ENCODE measurements at regions not wholly inside any gene's neighbourhood (a gene's known extent, or its start where the extent isn't known, plus 50 kb on each side); places are given as distances from the start of the nearest gene placed in this dataset.

DNA sequence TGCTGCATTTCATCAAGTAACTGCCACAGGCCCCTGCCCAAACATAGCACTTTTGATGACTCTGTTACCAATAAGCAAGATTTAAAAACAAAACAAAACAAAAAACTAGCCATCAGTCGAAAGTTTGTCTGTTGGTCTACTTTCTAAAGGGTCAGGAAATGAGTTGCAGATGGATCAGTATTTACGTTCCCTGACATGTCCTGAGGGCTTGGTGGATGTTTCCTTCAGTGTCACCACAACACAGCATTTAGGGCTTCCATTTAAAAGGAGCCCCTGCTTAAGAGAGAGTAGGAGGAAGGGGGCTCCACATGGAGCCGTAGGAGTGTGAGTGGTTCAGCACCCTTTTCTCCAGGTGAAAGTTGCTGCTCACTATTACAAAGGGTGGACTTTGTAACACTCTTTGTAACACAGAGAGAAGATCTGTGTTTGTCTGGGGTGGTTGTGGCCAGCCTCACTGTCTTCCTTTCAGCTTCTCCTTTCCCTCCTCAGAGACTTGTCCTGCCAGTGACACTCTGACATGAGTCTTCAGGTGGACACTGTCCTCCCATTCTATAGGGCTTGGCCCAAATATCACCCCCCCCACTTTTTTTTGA lies 167.5 kb upstream of the PDE5A start:
- Histone ChIP-seq H3K4me2 (ENCODE audit: insufficient read depth, low read length, poor library complexity, severe bottlenecking) (no peak overlapping the region), H2BK12ac (ENCODE audit: low read length) (no peak overlapping the region), H3K18ac (ENCODE audit: low read length) (no peak overlapping the region), H3K4me1 (ENCODE audit: control insufficient read depth in 2 of 2, insufficient read depth in 1 of 2, low read depth in 1 of 2, low read length in 2 of 2) (no peaks in the 10 kb centered on the region), H3K4ac (ENCODE audit: low read length) (no peak overlapping the region), H4K8ac (ENCODE audit: low read depth, low read length) (no peak overlapping the region), H2AFZ (ENCODE audit: low read length) (no peak overlapping the region), H3K27me3 (ENCODE audit: control insufficient read depth in 3 of 3, insufficient read depth in 3 of 3, low read depth in 1 of 3, low read length in 3 of 3) (no peaks in the 10 kb centered on the region), H2BK15ac (ENCODE audit: low read length) (no peak overlapping the region), H3K36me3 (replicated peaks in 1 of 2; ENCODE audit: control insufficient read depth in 2 of 2, insufficient read depth in 2 of 2, low read length in 2 of 2) (no peaks in the 10 kb centered on the region), H3K79me1 (ENCODE audit: low read depth, low read length) (no peaks in the 10 kb centered on the region), H2BK5ac (ENCODE audit: low read length) (no peak overlapping the region), H2BK120ac (ENCODE audit: low read depth, low read length) (no peak overlapping the region), H3K4me3 (ENCODE audit: low read length in 2 of 2) (no peak overlapping the region), H2AK5ac (ENCODE audit: low read depth, low read length) (no peak overlapping the region), H4K91ac (ENCODE audit: low read depth, low read length, poor library complexity) (no peak overlapping the region), H3K9me3 (replicated peaks in 1 of 2; ENCODE audit: control insufficient read depth in 2 of 2, insufficient read depth in 1 of 2, low read depth in 1 of 2, low read length in 2 of 2) (no peaks in the 10 kb centered on the region), H3K23ac (ENCODE audit: low read depth, low read length, poor library complexity) (no peak overlapping the region), H3K27ac (replicated peaks; ENCODE audit: low read length) (no peak overlapping the region), H3K9ac (ENCODE audit: low read depth, low read length, poor library complexity) (no peak overlapping the region), H3K14ac (ENCODE audit: low read length) (peak overlapping the region; percentile 2)
- no CpG with 5 or more reads among the region's 3 CpGs for WGBS, 2 donors (ENCODE audit: extremely low coverage in 2 of 2, insufficient read length in 2 of 2, insufficient replicate concordance in 1 of 2)
- DNase-seq (ENCODE audit: low spot score): no peak

DNA sequence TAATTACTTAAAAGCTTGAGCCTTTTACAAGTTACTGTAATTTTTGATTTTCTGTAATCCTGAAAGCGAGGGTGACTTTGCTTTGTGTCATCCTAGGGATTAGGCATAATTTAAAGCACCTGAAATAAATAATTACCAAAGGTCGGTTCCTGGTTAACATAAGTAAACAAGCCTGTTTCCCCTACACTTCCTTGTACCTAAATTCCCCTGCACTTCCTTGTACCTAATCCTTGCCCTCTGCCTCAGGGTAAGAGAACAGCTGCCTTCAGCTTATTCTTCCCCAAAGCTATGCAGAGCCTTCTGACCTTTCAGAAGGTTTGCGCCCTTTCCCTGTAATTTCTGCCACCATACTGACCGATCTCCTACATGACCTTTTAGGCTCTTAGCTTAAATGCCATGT lies 166.1 kb upstream of the PDE5A start:
- no peak overlapping the region for H2AFZ ChIP-seq (ENCODE audit: low read length)
- no peak for DNase-seq (ENCODE audit: low spot score)
- H3K9me3 ChIP-seq (replicated peaks in 1 of 2; ENCODE audit: control insufficient read depth in 2 of 2, insufficient read depth in 1 of 2, low read depth in 1 of 2, low read length in 2 of 2): no peaks in the 10 kb centered on the region
- no peak overlapping the region for H2AK5ac ChIP-seq (ENCODE audit: low read depth, low read length)
- no peak overlapping the region for H2BK12ac ChIP-seq (ENCODE audit: low read length)
- H3K79me1 ChIP-seq (ENCODE audit: low read depth, low read length): no peaks in the 10 kb centered on the region
- no peak overlapping the region for H3K4ac ChIP-seq (ENCODE audit: low read length)
- no peak overlapping the region for H3K23ac ChIP-seq (ENCODE audit: low read depth, low read length, poor library complexity)
- no peak overlapping the region for H3K4me3 ChIP-seq (ENCODE audit: low read length in 2 of 2)
- no peak overlapping the region for H2BK15ac ChIP-seq (ENCODE audit: low read length)
- H3K36me3 ChIP-seq (replicated peaks in 1 of 2; ENCODE audit: control insufficient read depth in 2 of 2, insufficient read depth in 2 of 2, low read length in 2 of 2): no peaks in the 10 kb centered on the region
- H3K9ac ChIP-seq (ENCODE audit: low read depth, low read length, poor library complexity): no peak overlapping the region
- no peaks in the 10 kb centered on the region for H3K4me1 ChIP-seq (ENCODE audit: control insufficient read depth in 2 of 2, insufficient read depth in 1 of 2, low read depth in 1 of 2, low read length in 2 of 2)
- H3K27ac ChIP-seq (replicated peaks; ENCODE audit: low read length): no peak overlapping the region
- H2BK120ac ChIP-seq (ENCODE audit: low read depth, low read length): no peak overlapping the region
- H4K91ac ChIP-seq (ENCODE audit: low read depth, low read length, poor library complexity): no peak overlapping the region
- H2BK5ac ChIP-seq (ENCODE audit: low read length): no peak overlapping the region
- H3K4me2 ChIP-seq (ENCODE audit: insufficient read depth, low read length, poor library complexity, severe bottlenecking): no peak overlapping the region
- no peak overlapping the region for H4K8ac ChIP-seq (ENCODE audit: low read depth, low read length)
- no peak overlapping the region for H3K14ac ChIP-seq (ENCODE audit: low read length)
- WGBS, 2 donors (ENCODE audit: extremely low coverage in 2 of 2, insufficient read length in 2 of 2, insufficient replicate concordance in 1 of 2): no CpG with 5 or more reads among the region's 4 CpGs
- H3K18ac ChIP-seq (ENCODE audit: low read length): no peak overlapping the region
- no peaks in the 10 kb centered on the region for H3K27me3 ChIP-seq (ENCODE audit: control insufficient read depth in 3 of 3, insufficient read depth in 3 of 3, low read depth in 1 of 3, low read length in 3 of 3)

DNA sequence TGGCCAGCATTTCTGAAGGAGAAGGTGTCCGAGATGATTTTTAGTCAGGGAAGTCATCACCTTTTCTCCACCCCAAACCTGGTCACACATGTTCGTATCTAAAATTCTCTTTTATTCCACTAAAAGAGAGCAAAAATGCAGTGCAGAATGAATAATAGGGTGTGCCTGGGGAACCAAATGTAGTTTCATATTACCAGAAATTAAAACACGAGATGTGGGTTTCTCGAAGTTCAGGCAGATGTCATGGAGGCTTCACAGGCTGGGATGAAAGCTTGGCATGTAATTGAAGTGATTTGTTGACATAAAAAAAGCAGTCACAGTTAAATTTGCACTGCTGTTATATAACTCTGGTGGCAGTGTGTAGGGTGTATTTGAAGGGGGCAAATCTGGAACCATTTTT lies 165.5 kb upstream of the PDE5A start:
- Histone ChIP-seq H2BK120ac (ENCODE audit: low read depth, low read length) (no peak overlapping the region), H3K4me2 (ENCODE audit: insufficient read depth, low read length, poor library complexity, severe bottlenecking) (no peak overlapping the region), H3K27ac (replicated peaks; ENCODE audit: low read length) (no peak overlapping the region), H2BK15ac (ENCODE audit: low read length) (no peak overlapping the region), H3K79me1 (ENCODE audit: low read depth, low read length) (no peaks in the 10 kb centered on the region), H3K4ac (ENCODE audit: low read length) (no peak overlapping the region), H3K14ac (ENCODE audit: low read length) (no peak overlapping the region), H3K18ac (ENCODE audit: low read length) (no peak overlapping the region), H3K9me3 (replicated peaks in 1 of 2; ENCODE audit: control insufficient read depth in 2 of 2, insufficient read depth in 1 of 2, low read depth in 1 of 2, low read length in 2 of 2) (no peaks in the 10 kb centered on the region), H2BK12ac (ENCODE audit: low read length) (no peak overlapping the region), H4K91ac (ENCODE audit: low read depth, low read length, poor library complexity) (no peak overlapping the region), H3K23ac (ENCODE audit: low read depth, low read length, poor library complexity) (no peak overlapping the region), H3K9ac (ENCODE audit: low read depth, low read length, poor library complexity) (no peak overlapping the region), H3K4me1 (ENCODE audit: control insufficient read depth in 2 of 2, insufficient read depth in 1 of 2, low read depth in 1 of 2, low read length in 2 of 2) (no peaks in the 10 kb centered on the region), H2AFZ (ENCODE audit: low read length) (no peak overlapping the region), H2BK5ac (ENCODE audit: low read length) (no peak overlapping the region), H4K8ac (ENCODE audit: low read depth, low read length) (no peak overlapping the region), H3K4me3 (ENCODE audit: low read length in 2 of 2) (no peak overlapping the region), H2AK5ac (ENCODE audit: low read depth, low read length) (no peak overlapping the region), H3K36me3 (replicated peaks in 1 of 2; ENCODE audit: control insufficient read depth in 2 of 2, insufficient read depth in 2 of 2, low read length in 2 of 2) (no peaks in the 10 kb centered on the region), H3K27me3 (ENCODE audit: control insufficient read depth in 3 of 3, insufficient read depth in 3 of 3, low read depth in 1 of 3, low read length in 3 of 3) (no peaks in the 10 kb centered on the region)
- WGBS, 2 donors (ENCODE audit: extremely low coverage in 2 of 2, insufficient read length in 2 of 2, insufficient replicate concordance in 1 of 2): no CpG with 5 or more reads among the region's 4 CpGs
- no peak for DNase-seq (ENCODE audit: low spot score)

DNA sequence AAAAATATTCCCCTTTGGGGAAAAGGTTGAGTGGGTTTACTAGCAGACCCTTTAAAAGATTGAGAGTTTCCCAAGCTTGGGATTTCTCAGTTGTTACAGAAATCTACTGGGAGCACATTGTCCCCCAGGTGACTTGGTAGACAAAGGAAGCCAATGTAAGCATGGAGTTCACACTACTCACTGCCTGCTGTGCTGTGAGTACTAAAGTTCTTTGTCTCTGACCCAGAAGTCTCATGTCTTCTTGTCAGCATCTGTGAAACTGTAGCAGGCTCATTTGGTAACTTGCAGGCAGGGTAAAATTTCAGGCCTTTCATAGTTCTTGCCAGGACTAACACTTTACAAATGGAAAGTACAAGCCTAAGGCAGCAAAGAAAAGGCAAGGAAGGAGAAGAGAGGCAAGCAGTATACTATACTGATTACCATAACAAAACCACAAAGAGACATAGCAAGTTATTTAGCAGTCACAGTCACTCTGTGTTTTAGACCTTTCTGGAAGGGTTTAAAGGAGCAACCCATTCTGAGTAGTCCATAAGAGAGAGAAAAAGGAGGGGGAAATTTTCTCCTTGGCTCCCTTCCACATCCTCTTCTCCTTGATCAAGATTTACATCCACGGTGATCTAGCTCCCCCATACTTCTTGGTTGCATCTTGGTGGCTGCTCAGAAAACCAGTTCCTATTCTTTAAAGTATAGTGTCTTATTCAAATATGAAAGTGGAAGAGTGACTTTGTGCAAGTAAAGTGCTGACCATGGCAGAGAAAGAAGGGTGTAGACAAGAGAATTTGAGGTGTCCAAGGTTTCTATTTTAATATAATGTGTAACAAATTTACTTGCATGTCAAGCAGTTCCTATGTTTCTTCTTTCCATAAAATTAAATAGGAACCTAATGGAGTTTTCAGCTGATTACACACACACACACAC lies 160.0 kb upstream of the PDE5A start:
- H2BK15ac ChIP-seq (ENCODE audit: low read length): no peak overlapping the region
- H3K9me3 ChIP-seq (replicated peaks in 1 of 2; ENCODE audit: control insufficient read depth in 2 of 2, insufficient read depth in 1 of 2, low read depth in 1 of 2, low read length in 2 of 2): peaks cover under 1 to 2% of the 10 kb centered on the region in 2 donors
- no peak overlapping the region for H3K9ac ChIP-seq (ENCODE audit: low read depth, low read length, poor library complexity)
- H3K27ac ChIP-seq (replicated peaks; ENCODE audit: low read length): no peak overlapping the region
- no peak overlapping the region for H3K18ac ChIP-seq (ENCODE audit: low read length)
- no peak overlapping the region for H2BK12ac ChIP-seq (ENCODE audit: low read length)
- H2BK5ac ChIP-seq (ENCODE audit: low read length): no peak overlapping the region
- no peaks in the 10 kb centered on the region for H3K36me3 ChIP-seq (replicated peaks in 1 of 2; ENCODE audit: control insufficient read depth in 2 of 2, insufficient read depth in 2 of 2, low read length in 2 of 2)
- H3K27me3 ChIP-seq (ENCODE audit: control insufficient read depth in 3 of 3, insufficient read depth in 3 of 3, low read depth in 1 of 3, low read length in 3 of 3): no peaks in the 10 kb centered on the region
- peaks cover 0 to 6% of the 10 kb centered on the region in 2 donors for H3K4me1 ChIP-seq (ENCODE audit: control insufficient read depth in 2 of 2, insufficient read depth in 1 of 2, low read depth in 1 of 2, low read length in 2 of 2)
- no peak overlapping the region for H3K14ac ChIP-seq (ENCODE audit: low read length)
- H4K91ac ChIP-seq (ENCODE audit: low read depth, low read length, poor library complexity): no peak overlapping the region
- no CpG with 5 or more reads among the region's 1 CpG for WGBS, 2 donors (ENCODE audit: extremely low coverage in 2 of 2, insufficient read length in 2 of 2, insufficient replicate concordance in 1 of 2)
- H2AK5ac ChIP-seq (ENCODE audit: low read depth, low read length): no peak overlapping the region
- no peak overlapping the region for H4K8ac ChIP-seq (ENCODE audit: low read depth, low read length)
- no peak overlapping the region for H2BK120ac ChIP-seq (ENCODE audit: low read depth, low read length)
- H3K4ac ChIP-seq (ENCODE audit: low read length): no peak overlapping the region
- no peak for DNase-seq (ENCODE audit: low spot score)
- peak overlapping the region; percentile 39 for H2AFZ ChIP-seq (ENCODE audit: low read length)
- no peaks in the 10 kb centered on the region for H3K79me1 ChIP-seq (ENCODE audit: low read depth, low read length)
- no peak overlapping the region for H3K4me3 ChIP-seq (ENCODE audit: low read length in 2 of 2)
- H3K4me2 ChIP-seq (ENCODE audit: insufficient read depth, low read length, poor library complexity, severe bottlenecking): no peak overlapping the region
- H3K23ac ChIP-seq (ENCODE audit: low read depth, low read length, poor library complexity): no peak overlapping the region
